Nephron progenitor cell (in vitro differentiated cells): ENCODE measurements at regions not wholly inside any gene's neighbourhood (a gene's known extent, or its start where the extent isn't known, plus 50 kb on each side); places are given as distances from the start of the nearest gene placed in this dataset.

ENCODE experiments used
- DNase-seq: peaks from one replicate; pipeline ENCODE4 v3.0.0; 2021
- H3K27ac Mint-ChIP-seq: 2 replicates; pipeline ENCODE4 v1.8.0; 2021; ENCODE audit warnings: mild to moderate bottlenecking, moderate library complexity, mixed read lengths
- H3K27me3 Mint-ChIP-seq: 2 replicates; pipeline ENCODE4 v1.8.0; 2021; ENCODE audit warnings: mild to moderate bottlenecking, low read depth, mixed read lengths; ENCODE audit not compliant: poor library complexity
- H3K36me3 Mint-ChIP-seq: 2 replicates; pipeline ENCODE4 v1.8.0; 2021; ENCODE audit warnings: low read depth, mixed read lengths
- H3K4me1 Mint-ChIP-seq: 2 replicates; pipeline ENCODE4 v1.8.0; 2021; ENCODE audit warnings: mixed read lengths
- H3K4me3 Mint-ChIP-seq: 2 replicates; pipeline ENCODE4 v1.8.0; 2021; ENCODE audit warnings: mild to moderate bottlenecking, moderate library complexity, mixed read lengths
- H3K9me3 Mint-ChIP-seq: 2 replicates; pipeline ENCODE4 v1.8.0; 2021; ENCODE audit warnings: mild to moderate bottlenecking, moderate library complexity, mixed read lengths
- TF ChIP-seq, protein P1 (sequence below): fragments of 200-600 bp; sonication (generic); IDR thresholded peaks from 2 replicates; pipeline ENCODE4 v1.5.0; 2021; ENCODE audit warnings: antibody characterized with exemption

DNA sequence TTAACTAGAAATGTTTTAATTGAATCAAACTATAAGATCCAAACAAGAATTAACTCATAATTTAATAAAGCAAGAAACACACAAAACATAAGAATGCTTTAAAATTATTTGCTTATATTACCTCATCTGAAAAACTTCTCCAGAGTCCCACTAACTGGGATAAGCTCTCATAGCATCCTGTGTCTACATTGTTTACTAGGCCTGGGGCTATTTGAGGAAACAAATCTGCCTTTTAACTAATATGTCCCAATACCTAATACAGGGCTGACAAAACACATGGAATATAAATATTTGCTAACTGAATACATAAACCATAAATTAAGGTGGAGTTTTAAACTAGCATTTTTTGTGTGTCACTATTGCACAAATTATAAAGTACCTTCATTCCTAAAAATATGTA is 1399.8 kb upstream of the SLC10A2 start:
- Mint-ChIP-seq H3K4me3 (no peak overlapping the region), H3K27me3 (no peaks in the 10 kb centered on the region), H3K9me3 (no peaks in the 10 kb centered on the region), H3K36me3 (no peaks in the 10 kb centered on the region), H3K27ac (no peak overlapping the region), H3K4me1 (no peaks in the 10 kb centered on the region)
- TF ChIP-seq, protein P1, sequence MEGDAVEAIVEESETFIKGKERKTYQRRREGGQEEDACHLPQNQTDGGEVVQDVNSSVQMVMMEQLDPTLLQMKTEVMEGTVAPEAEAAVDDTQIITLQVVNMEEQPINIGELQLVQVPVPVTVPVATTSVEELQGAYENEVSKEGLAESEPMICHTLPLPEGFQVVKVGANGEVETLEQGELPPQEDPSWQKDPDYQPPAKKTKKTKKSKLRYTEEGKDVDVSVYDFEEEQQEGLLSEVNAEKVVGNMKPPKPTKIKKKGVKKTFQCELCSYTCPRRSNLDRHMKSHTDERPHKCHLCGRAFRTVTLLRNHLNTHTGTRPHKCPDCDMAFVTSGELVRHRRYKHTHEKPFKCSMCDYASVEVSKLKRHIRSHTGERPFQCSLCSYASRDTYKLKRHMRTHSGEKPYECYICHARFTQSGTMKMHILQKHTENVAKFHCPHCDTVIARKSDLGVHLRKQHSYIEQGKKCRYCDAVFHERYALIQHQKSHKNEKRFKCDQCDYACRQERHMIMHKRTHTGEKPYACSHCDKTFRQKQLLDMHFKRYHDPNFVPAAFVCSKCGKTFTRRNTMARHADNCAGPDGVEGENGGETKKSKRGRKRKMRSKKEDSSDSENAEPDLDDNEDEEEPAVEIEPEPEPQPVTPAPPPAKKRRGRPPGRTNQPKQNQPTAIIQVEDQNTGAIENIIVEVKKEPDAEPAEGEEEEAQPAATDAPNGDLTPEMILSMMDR: no peak
- no peak for DNase-seq

- Mint-ChIP-seq H3K27ac (no peak overlapping the region), H3K9me3 (no peaks in the 10 kb centered on the region), H3K27me3 (peaks cover 7% of the 10 kb centered on the region), H3K36me3 (no peaks in the 10 kb centered on the region), H3K4me3 (no peak overlapping the region), H3K4me1 (no peaks in the 10 kb centered on the region)
- no peak for DNase-seq
- TF ChIP-seq, protein P1: no peak
Observed at GRCh38 chr13:104461049-104461448, 1394.8 kb upstream of the SLC10A2 start.

DNA sequence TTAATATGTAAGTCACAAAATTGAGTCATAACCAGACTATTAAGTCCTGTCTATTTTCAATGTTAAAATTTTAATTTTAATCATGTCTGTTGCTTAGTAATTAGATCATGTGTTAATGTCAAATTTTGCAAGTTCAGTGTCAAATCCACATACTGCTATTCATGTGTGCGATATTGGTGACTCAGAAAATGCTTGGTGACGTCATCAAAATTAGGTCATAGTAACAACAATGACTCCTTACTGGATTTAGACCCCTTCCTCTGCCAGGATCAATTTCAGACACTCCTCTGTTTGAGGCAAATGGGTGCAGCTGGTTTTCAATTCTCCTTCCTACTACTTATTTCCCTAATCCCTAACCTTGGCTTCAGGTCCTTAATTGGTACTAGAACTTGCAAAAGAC is 1394.3 kb upstream of the SLC10A2 start:
- TF ChIP-seq, protein P1: no peak
- H3K4me3 Mint-ChIP-seq: no peak overlapping the region
- no peaks in the 10 kb centered on the region for H3K36me3 Mint-ChIP-seq
- no peak overlapping the region for H3K27ac Mint-ChIP-seq
- no peaks in the 10 kb centered on the region for H3K9me3 Mint-ChIP-seq
- H3K4me1 Mint-ChIP-seq: no peaks in the 10 kb centered on the region
- peaks cover 7% of the 10 kb centered on the region for H3K27me3 Mint-ChIP-seq
- DNase-seq: no peak

DNA sequence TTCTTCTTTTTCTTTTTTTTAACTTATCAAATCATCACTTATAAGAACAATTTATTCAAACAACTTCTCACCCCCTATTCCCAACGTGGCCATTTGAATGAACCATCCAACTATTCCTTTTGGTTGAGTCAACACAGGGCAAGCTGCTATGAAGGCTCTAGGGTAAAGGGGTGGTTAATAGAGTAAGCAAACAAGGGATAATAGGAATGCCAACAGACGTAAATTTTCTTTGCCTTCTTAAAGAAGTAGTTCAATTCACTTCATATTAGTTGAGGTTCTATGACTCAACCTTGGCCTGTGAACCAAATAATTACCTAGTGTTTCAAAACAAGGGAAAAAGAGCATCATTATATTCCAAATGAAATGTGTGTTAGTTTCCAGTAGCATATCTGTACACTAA is 1383.8 kb upstream of the SLC10A2 start:
- Mint-ChIP-seq H3K27ac (no peak overlapping the region), H3K4me1 (no peaks in the 10 kb centered on the region), H3K36me3 (no peaks in the 10 kb centered on the region), H3K27me3 (peaks cover 6% of the 10 kb centered on the region), H3K9me3 (peaks cover 26% of the 10 kb centered on the region), H3K4me3 (no peak overlapping the region)
- no peak for DNase-seq
- TF ChIP-seq, protein P1: no peak

GRCh38 chr13:104447348-104447747 is 1381.1 kb upstream of the SLC10A2 start:
- Mint-ChIP-seq H3K4me1 (no peaks in the 10 kb centered on the region), H3K27ac (no peak overlapping the region)
- DNase-seq: no peak

GRCh38 chr13:104442536-104442935 is 1376.3 kb upstream of the SLC10A2 start:
- no peak for DNase-seq
- Mint-ChIP-seq H3K27me3 (peaks cover 9% of the 10 kb centered on the region), H3K4me1 (no peaks in the 10 kb centered on the region), H3K27ac (no peak overlapping the region), H3K36me3 (no peaks in the 10 kb centered on the region), H3K4me3 (no peak overlapping the region), H3K9me3 (peaks cover 10% of the 10 kb centered on the region)
- TF ChIP-seq, protein P1: no peak

More at GRCh38 chr13:104447348-104447747, 1381.1 kb upstream of the SLC10A2 start:
- H3K27me3 Mint-ChIP-seq: peaks cover 11% of the 10 kb centered on the region
- H3K4me3 Mint-ChIP-seq: no peak overlapping the region
- TF ChIP-seq, protein P1: no peak
- no peaks in the 10 kb centered on the region for H3K36me3 Mint-ChIP-seq
- peaks cover 23% of the 10 kb centered on the region for H3K9me3 Mint-ChIP-seq
